Esophagus muscularis mucosa (tissue), 3 donors: ENCODE measurements at regions not wholly inside any gene's neighbourhood (a gene's known extent, or its start where the extent isn't known, plus 50 kb on each side); places are given as distances from the start of the nearest gene placed in this dataset.

Experiments used
- EP300 ChIP-seq: sonication (generic); formaldehyde crosslinking; IDR thresholded peaks from one replicate; pipeline ENCODE4 v1.6.1; 2017; ENCODE audit warnings: antibody characterized with exemption
- POLR2AphosphoS5 ChIP-seq, 2 donors: sonication (generic); formaldehyde crosslinking; IDR thresholded peaks; one replicate each; pipeline ENCODE4 v1.6.1; 2017; ENCODE audit warnings: antibody characterized with exemption in 2 of 2

DNA sequence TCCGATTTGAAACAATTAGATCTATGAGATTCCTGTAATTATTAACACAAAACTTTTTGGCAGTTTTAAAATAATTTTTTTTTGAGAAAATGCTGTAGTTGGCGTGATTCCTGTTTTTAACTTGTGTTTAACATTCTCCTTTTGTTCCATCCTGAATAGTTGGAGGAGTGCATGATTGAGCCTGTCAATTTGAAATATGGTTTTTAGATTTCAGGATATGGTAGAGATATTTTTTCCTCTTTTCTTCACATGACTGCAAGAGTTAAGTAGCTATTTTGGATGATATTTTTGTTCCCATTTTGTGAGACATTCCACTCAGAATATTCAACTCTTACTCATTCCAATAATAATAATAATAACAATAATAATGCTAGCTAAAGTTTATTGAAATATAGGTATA lies 241.7 kb upstream of the MAN1A1 start:
- TF ChIP-seq EP300 (no peak), POLR2AphosphoS5 (IDR thresholded peaks at IDR 0.05) (no peak)
